Nephron (organoid): ENCODE measurements at regions not wholly inside any gene's neighbourhood (a gene's known extent, or its start where the extent isn't known, plus 50 kb on each side); places are given as distances from the start of the nearest gene placed in this dataset.

Experiments
- H3K27ac Mint-ChIP-seq, 3 experiments: 2 replicates each; pipeline ENCODE4 v1.8.0; 2020; ENCODE audit warnings: mixed read lengths in 3 of 3, mild to moderate bottlenecking in 2 of 3, moderate library complexity in 1 of 3
- H3K27me3 Mint-ChIP-seq: 2 replicates; pipeline ENCODE4 v1.8.0; 2021; ENCODE audit warnings: low read depth, mild to moderate bottlenecking, moderate library complexity, mixed read lengths
- H3K36me3 Mint-ChIP-seq: 2 replicates; pipeline ENCODE4 v1.8.0; 2020; ENCODE audit warnings: low read depth, mixed read lengths
- H3K4me1 Mint-ChIP-seq: 2 replicates; pipeline ENCODE4 v1.8.0; 2020; ENCODE audit warnings: mixed read lengths
- H3K4me3 Mint-ChIP-seq, 3 experiments: 2 replicates each; pipeline ENCODE4 v1.8.0; 2020; ENCODE audit warnings: mild to moderate bottlenecking in 3 of 3, mixed read lengths in 3 of 3, moderate library complexity in 2 of 3
- H3K9me3 Mint-ChIP-seq: 2 replicates; pipeline ENCODE4 v1.8.0; 2020; ENCODE audit warnings: mixed read lengths
- TF ChIP-seq, protein P1 (sequence below), 3 experiments: fragments of 200-600 bp; sonication (generic); IDR thresholded peaks; one replicate each; pipeline ENCODE4 v1.5.0; 2021; ENCODE audit warnings: antibody characterized with exemption in 3 of 3; ENCODE audit not compliant: unreplicated experiment in 3 of 3

DNA sequence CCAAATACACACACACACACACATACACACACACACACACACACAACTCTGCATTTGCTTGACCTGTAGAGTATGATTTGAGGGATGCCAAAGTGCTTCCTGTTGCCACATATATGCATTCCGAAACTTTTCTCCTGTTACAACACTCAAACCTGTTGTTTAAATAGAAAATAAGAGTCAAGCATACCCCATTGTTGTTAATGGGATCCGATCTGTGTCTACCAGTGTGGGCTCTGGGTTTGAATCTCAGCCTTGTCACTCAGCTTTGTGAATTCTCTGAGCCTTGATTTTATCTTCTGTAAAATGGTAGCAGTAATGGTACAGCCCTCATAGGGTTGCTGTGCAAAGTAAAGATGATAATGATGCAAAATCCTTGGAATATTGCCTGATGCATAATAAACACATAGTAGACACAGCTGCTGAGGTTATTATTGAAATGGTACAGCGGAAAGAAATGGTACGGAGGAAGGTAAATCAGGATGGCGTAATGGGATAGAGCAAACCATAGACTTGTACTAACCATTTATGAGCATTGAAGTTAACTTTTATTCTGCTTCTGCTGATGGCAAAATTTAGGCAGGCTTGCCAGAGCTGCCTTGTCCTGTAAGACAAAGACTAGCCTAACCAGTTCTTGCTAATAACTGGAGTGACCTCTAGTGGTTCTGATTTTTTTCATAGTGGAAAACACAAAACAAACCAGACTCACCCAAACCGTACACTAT lies 113.5 kb upstream of the PHACTR1 start:
- TF ChIP-seq, protein P1, sequence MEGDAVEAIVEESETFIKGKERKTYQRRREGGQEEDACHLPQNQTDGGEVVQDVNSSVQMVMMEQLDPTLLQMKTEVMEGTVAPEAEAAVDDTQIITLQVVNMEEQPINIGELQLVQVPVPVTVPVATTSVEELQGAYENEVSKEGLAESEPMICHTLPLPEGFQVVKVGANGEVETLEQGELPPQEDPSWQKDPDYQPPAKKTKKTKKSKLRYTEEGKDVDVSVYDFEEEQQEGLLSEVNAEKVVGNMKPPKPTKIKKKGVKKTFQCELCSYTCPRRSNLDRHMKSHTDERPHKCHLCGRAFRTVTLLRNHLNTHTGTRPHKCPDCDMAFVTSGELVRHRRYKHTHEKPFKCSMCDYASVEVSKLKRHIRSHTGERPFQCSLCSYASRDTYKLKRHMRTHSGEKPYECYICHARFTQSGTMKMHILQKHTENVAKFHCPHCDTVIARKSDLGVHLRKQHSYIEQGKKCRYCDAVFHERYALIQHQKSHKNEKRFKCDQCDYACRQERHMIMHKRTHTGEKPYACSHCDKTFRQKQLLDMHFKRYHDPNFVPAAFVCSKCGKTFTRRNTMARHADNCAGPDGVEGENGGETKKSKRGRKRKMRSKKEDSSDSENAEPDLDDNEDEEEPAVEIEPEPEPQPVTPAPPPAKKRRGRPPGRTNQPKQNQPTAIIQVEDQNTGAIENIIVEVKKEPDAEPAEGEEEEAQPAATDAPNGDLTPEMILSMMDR (IDR thresholded peaks at IDR 0.05; ENCODE audit: unreplicated experiment in 3 of 3), result peak; percentile 47 to 65 (median 50)
- no peak overlapping the region for H3K27ac Mint-ChIP-seq
- H3K4me3 Mint-ChIP-seq, result no peak overlapping the region
- no peaks in the 10 kb centered on the region for H3K9me3 Mint-ChIP-seq
- no peaks in the 10 kb centered on the region for H3K36me3 Mint-ChIP-seq
- peaks cover 6% of the 10 kb centered on the region for H3K4me1 Mint-ChIP-seq
- H3K27me3 Mint-ChIP-seq, result peaks cover 4% of the 10 kb centered on the region

DNA sequence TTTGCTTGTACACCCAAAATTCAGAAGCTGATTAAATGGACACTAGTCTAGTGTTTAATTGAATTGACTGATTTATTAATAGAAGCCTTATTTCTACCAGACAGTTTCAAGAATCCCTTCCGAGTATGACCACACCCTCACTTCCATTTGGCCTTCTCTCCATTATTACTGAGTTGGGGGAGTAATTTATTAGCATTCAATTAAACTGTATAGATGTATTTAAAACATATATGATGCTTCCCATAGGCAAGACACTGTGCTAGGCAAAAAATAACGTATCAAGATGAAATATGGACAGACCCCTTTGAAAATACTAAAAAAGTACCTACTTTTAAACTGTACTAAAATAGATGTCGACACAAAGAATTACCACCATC lies 112.9 kb upstream of the PHACTR1 start:
- H3K4me1 Mint-ChIP-seq, result peaks cover 6% of the 10 kb centered on the region
- no peak overlapping the region for H3K27ac Mint-ChIP-seq
- no peaks in the 10 kb centered on the region for H3K9me3 Mint-ChIP-seq
- TF ChIP-seq, protein P1 (IDR thresholded peaks at IDR 0.05; ENCODE audit: unreplicated experiment in 3 of 3), result no peak
- no peaks in the 10 kb centered on the region for H3K36me3 Mint-ChIP-seq
- H3K27me3 Mint-ChIP-seq, result peaks cover 4% of the 10 kb centered on the region
- H3K4me3 Mint-ChIP-seq, result no peak overlapping the region

DNA sequence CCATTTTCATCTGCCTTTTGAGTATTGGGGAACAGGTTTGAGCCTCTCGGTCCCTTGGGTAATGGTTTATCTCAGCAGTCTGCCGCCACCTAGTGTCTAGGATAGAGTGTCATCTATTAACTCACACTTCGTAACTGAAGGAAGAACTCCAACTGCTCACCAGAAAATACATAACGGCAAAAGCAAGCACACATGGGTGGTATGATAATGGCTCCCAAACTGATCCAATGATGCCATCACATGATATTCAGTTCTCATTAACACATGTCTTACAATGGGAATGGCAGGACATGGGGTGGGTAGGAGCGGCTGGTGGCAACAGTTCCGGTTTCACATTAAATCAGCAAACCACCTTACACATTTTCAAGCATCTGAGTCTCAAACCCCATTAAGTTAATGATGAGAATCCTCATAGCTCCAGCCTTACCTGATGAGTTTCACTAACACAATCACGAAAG lies 110.7 kb upstream of the PHACTR1 start:
- Mint-ChIP-seq H3K27ac (no peak overlapping the region), H3K27me3 (peaks cover under 1% of the 10 kb centered on the region), H3K4me3 (no peak overlapping the region), H3K4me1 (peaks cover 6% of the 10 kb centered on the region), H3K36me3 (no peaks in the 10 kb centered on the region), H3K9me3 (no peaks in the 10 kb centered on the region)
- TF ChIP-seq, protein P1 (IDR thresholded peaks at IDR 0.05; ENCODE audit: unreplicated experiment in 3 of 3), result peak; percentile 61 to 71 (median 66)

DNA sequence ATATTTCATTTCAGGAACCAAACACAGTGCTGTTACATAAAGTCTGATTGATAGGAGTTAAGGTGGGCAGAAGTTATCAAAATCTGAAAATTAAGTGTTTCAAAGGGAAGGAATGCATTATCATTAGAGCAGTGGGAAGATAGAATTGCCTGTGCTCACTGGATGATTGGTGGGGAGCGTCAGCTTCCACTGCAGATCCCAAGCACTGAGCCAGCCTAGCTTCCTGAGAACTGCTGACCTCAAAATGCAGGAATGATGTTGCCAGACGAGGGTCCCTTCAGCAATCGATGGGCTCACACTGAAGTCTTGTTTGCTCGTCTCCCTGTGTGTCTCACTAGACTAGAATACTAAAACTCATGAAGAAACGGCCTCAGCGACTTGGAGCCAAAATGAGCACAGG lies 110.0 kb upstream of the PHACTR1 start:
- Mint-ChIP-seq H3K27me3 (no peaks in the 10 kb centered on the region), H3K4me1 (peaks cover 6% of the 10 kb centered on the region), H3K9me3 (no peaks in the 10 kb centered on the region), H3K4me3 (no peak overlapping the region), H3K27ac (no peak overlapping the region), H3K36me3 (no peaks in the 10 kb centered on the region)
- TF ChIP-seq, protein P1 (IDR thresholded peaks at IDR 0.05; ENCODE audit: unreplicated experiment in 3 of 3), result no peak

DNA sequence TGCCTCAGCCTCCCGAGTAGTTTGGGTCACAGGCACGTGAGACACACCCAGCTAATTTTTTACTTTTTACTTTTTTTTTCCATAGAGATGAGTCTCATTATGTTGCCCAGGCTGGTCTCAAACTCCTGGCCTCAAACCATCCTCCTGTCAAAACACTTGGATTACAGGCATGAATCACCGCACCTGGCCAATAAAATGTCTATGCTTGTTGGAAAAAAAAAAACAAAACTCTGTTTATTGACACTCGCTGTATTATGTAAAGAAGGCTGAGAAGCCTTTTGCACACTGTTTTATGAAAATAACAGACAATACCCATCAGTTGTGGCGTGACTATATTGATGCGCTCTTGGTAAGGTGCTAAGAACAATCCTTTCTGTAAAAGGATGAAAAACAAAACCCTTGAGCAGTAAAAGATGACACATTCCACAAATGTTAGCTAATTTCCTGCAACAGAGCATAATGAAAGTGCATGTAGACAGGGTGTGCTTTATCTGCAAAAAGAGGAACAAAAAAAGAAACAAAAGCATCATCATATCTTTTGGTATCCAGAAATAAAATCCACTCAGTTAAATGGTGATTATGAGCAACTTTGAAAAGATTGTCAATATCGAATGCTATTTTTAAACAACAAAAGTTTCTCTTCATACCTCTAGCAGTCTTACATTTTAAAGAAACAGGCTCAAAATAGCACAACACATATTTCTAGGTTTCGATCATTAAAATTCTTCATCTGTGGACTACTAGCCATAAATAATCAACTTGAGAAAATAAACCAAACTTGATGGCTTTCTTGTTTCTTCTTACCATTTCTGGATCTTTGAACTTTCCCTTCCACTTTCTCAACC lies 108.3 kb upstream of the PHACTR1 start:
- Mint-ChIP-seq H3K27me3 (no peaks in the 10 kb centered on the region), H3K36me3 (no peaks in the 10 kb centered on the region), H3K9me3 (no peaks in the 10 kb centered on the region), H3K4me1 (no peaks in the 10 kb centered on the region), H3K4me3 (no peak overlapping the region), H3K27ac (no peak overlapping the region)
- TF ChIP-seq, protein P1 (IDR thresholded peaks at IDR 0.05; ENCODE audit: unreplicated experiment in 3 of 3), result no peak
